ENCODE measurements at regions not wholly inside any gene's neighbourhood (a gene's known extent, or its start where the extent isn't known, plus 50 kb on each side); places are given as distances from the start of the nearest gene placed in this dataset.

DNA sequence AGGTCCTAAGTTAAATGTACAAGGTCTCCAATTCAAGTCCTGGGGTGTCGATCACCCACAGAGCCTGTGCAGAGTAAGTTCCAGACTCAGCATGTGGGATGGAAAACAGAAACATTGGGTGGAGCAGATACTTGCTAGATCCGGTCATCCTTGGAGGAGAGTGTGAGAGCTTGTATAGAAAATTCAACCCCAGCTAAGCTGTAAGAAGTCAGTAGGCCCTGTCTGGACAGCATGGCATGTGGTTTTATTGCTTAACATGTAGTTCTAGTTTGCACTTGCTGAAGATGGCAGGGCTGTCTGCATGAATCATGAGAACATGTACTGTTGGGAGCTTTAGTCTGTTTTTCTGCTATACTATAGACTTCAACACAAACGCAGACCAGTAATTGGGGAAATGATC lies 189.6 kb upstream of the RMP24 start:
- no peaks in the 10 kb centered on the region for H3K4me1 Mint-ChIP-seq
- peaks cover 6 to 15% of the 10 kb centered on the region in 2 donors for H3K27me3 Mint-ChIP-seq
- H3K36me3 ChIP-seq (ENCODE audit: insufficient read depth, low read length), result no peaks in the 10 kb centered on the region
- H3K27ac ChIP-seq (ENCODE audit: low read depth, low read length), result no peak overlapping the region
- H3K27me3 ChIP-seq (ENCODE audit: insufficient read depth, low read length), result no peaks in the 10 kb centered on the region
- CTCF ChIA-PET (ENCODE audit: partially characterized antibody), result no interaction called here
- no peak overlapping the region for H3K4me3 Mint-ChIP-seq
- no peak overlapping the region for H3K4me3 ChIP-seq (ENCODE audit: low read length in 2 of 2)
- H3K9me3 Mint-ChIP-seq, result peaks cover 0 to 2% (median 0%) of the 10 kb centered on the region in 8 donors
- intact Hi-C loops (cut with micrococcal nuclease), result no loop called here
- DNase-seq, result no peak
- no peak overlapping the region for H3K27ac Mint-ChIP-seq
- POLR2A ChIA-PET (ENCODE audit: partially characterized antibody), result no interaction called here
- no peaks in the 10 kb centered on the region for H3K36me3 Mint-ChIP-seq
- no peaks in the 10 kb centered on the region for H3K9me3 ChIP-seq (ENCODE audit: control insufficient read depth in 1 of 2, low read length in 2 of 2)
- no peaks in the 10 kb centered on the region for H3K4me1 ChIP-seq (ENCODE audit: insufficient read depth, low read length)

- H3K4me3 ChIP-seq (ENCODE audit: low read length in 2 of 2), result no peak overlapping the region
- intact Hi-C loops (cut with micrococcal nuclease), result no loop called here
- ChIA-PET CTCF (ENCODE audit: partially characterized antibody) (no interaction called here), POLR2A (ENCODE audit: partially characterized antibody) (no interaction called here)
- H3K27ac ChIP-seq (ENCODE audit: low read depth, low read length), result no peak overlapping the region
- H3K9me3 ChIP-seq (ENCODE audit: control insufficient read depth in 1 of 2, low read length in 2 of 2), result no peaks in the 10 kb centered on the region
- H3K36me3 ChIP-seq (ENCODE audit: insufficient read depth, low read length), result no peaks in the 10 kb centered on the region
- no peaks in the 10 kb centered on the region for H3K4me1 Mint-ChIP-seq
- H3K4me1 ChIP-seq (ENCODE audit: insufficient read depth, low read length), result no peaks in the 10 kb centered on the region
- H3K9me3 Mint-ChIP-seq, result no peaks in the 10 kb centered on the region
- no peak overlapping the region for H3K27ac Mint-ChIP-seq
- H3K27me3 Mint-ChIP-seq, result peaks cover 10 to 13% of the 10 kb centered on the region in 2 donors
- DNase-seq, result no peak
- no peaks in the 10 kb centered on the region for H3K27me3 ChIP-seq (ENCODE audit: insufficient read depth, low read length)
- H3K36me3 Mint-ChIP-seq, result no peaks in the 10 kb centered on the region
- H3K4me3 Mint-ChIP-seq, result no peak overlapping the region
These were observed 186.0 kb upstream of the RMP24 start for GRCh38 chr18:35786365-35787042.

DNA sequence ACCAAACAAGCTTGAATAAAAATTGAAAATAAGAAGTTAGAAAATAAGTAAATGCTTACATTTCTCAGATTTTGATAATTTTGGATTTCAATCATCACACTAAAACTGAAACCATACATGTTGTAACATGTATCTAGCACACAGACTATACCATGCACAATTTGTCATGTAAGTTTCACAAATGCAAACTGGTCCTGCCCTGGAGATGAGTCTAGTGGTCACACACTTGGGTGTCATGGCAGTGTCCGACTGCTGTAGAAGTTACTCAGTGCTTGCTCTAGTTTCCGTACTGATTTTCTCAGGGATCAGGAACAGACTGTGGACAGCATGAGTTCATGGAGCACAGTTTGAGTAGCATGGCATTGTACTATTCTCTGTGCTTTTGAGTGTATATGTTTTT lies 182.9 kb upstream of the RMP24 start:
- Histone ChIP-seq H3K27me3 (ENCODE audit: insufficient read depth, low read length) (no peaks in the 10 kb centered on the region), H3K36me3 (ENCODE audit: insufficient read depth, low read length) (no peaks in the 10 kb centered on the region), H3K9me3 (ENCODE audit: control insufficient read depth in 1 of 2, low read length in 2 of 2) (no peaks in the 10 kb centered on the region), H3K4me3 (ENCODE audit: low read length in 2 of 2) (no peak overlapping the region), H3K27ac (ENCODE audit: low read depth, low read length) (no peak overlapping the region), H3K4me1 (ENCODE audit: insufficient read depth, low read length) (no peaks in the 10 kb centered on the region)
- H3K9me3 Mint-ChIP-seq, result no peaks in the 10 kb centered on the region
- H3K4me1 Mint-ChIP-seq, result no peaks in the 10 kb centered on the region
- H3K4me3 Mint-ChIP-seq, result no peak overlapping the region
- no peaks in the 10 kb centered on the region for H3K36me3 Mint-ChIP-seq
- intact Hi-C loops (cut with micrococcal nuclease), result no loop called here
- peaks cover 11 to 19% of the 10 kb centered on the region in 2 donors for H3K27me3 Mint-ChIP-seq
- DNase-seq, result no peak
- CTCF ChIA-PET (ENCODE audit: partially characterized antibody), result no interaction called here
- POLR2A ChIA-PET (ENCODE audit: partially characterized antibody), result no interaction called here
- H3K27ac Mint-ChIP-seq, result no peak overlapping the region

GRCh38 chr18:35797948-35798347 lies 174.5 kb upstream of the RMP24 start:
- Histone ChIP-seq H3K4me3 (ENCODE audit: low read length in 2 of 2) (no peak overlapping the region), H3K27ac (ENCODE audit: low read depth, low read length) (no peak overlapping the region), H3K27me3 (ENCODE audit: insufficient read depth, low read length) (no peaks in the 10 kb centered on the region), H3K9me3 (ENCODE audit: control insufficient read depth in 1 of 2, low read length in 2 of 2) (no peaks in the 10 kb centered on the region), H3K36me3 (ENCODE audit: insufficient read depth, low read length) (no peaks in the 10 kb centered on the region), H3K4me1 (ENCODE audit: insufficient read depth, low read length) (no peaks in the 10 kb centered on the region)
- intact Hi-C loops (cut with micrococcal nuclease), result no loop called here
- peaks cover 1 to 4% of the 10 kb centered on the region in 2 donors for H3K27me3 Mint-ChIP-seq
- no peaks in the 10 kb centered on the region for H3K9me3 Mint-ChIP-seq
- H3K36me3 Mint-ChIP-seq, result no peaks in the 10 kb centered on the region
- CTCF ChIA-PET (ENCODE audit: partially characterized antibody), result no interaction called here
- DNase-seq, result no peak
- no peak overlapping the region for H3K4me3 Mint-ChIP-seq
- H3K27ac Mint-ChIP-seq, result no peak overlapping the region
- H3K4me1 Mint-ChIP-seq, result no peaks in the 10 kb centered on the region
- POLR2A ChIA-PET (ENCODE audit: partially characterized antibody), result no interaction called here

GRCh38 chr18:35803551-35803950 lies 168.9 kb upstream of the RMP24 start:
- POLR2A ChIA-PET (ENCODE audit: partially characterized antibody), result no interaction called here
- no peaks in the 10 kb centered on the region for H3K9me3 Mint-ChIP-seq

GRCh38 chr18:35804377-35804776 lies 168.1 kb upstream of the RMP24 start:
- Histone ChIP-seq H3K27ac (ENCODE audit: low read depth, low read length) (no peak overlapping the region), H3K4me1 (ENCODE audit: insufficient read depth, low read length) (no peaks in the 10 kb centered on the region), H3K27me3 (ENCODE audit: insufficient read depth, low read length) (no peaks in the 10 kb centered on the region), H3K9me3 (ENCODE audit: control insufficient read depth in 1 of 2, low read length in 2 of 2) (no peaks in the 10 kb centered on the region), H3K36me3 (ENCODE audit: insufficient read depth, low read length) (no peaks in the 10 kb centered on the region), H3K4me3 (ENCODE audit: low read length in 2 of 2) (no peak overlapping the region)
- H3K27me3 Mint-ChIP-seq, result peaks cover 4 to 9% of the 10 kb centered on the region in 2 donors
- no peak overlapping the region for H3K4me3 Mint-ChIP-seq
- ChIA-PET CTCF (ENCODE audit: partially characterized antibody) (no interaction called here), POLR2A (ENCODE audit: partially characterized antibody) (no interaction called here)
- no peaks in the 10 kb centered on the region for H3K36me3 Mint-ChIP-seq
- intact Hi-C loops (cut with micrococcal nuclease), result no loop called here
- no peaks in the 10 kb centered on the region for H3K4me1 Mint-ChIP-seq
- H3K9me3 Mint-ChIP-seq, result no peaks in the 10 kb centered on the region
- DNase-seq, result no peak
- no peak overlapping the region for H3K27ac Mint-ChIP-seq

More at GRCh38 chr18:35803551-35803950, 168.9 kb upstream of the RMP24 start:
- Histone ChIP-seq H3K4me3 (ENCODE audit: low read length in 2 of 2) (no peak overlapping the region), H3K9me3 (ENCODE audit: control insufficient read depth in 1 of 2, low read length in 2 of 2) (no peaks in the 10 kb centered on the region), H3K27me3 (ENCODE audit: insufficient read depth, low read length) (no peaks in the 10 kb centered on the region), H3K4me1 (ENCODE audit: insufficient read depth, low read length) (no peaks in the 10 kb centered on the region), H3K36me3 (ENCODE audit: insufficient read depth, low read length) (no peaks in the 10 kb centered on the region), H3K27ac (ENCODE audit: low read depth, low read length) (no peak overlapping the region)
- intact Hi-C loops (cut with micrococcal nuclease), result no loop called here
- H3K4me1 Mint-ChIP-seq, result no peaks in the 10 kb centered on the region
- CTCF ChIA-PET (ENCODE audit: partially characterized antibody), result no interaction called here
- H3K27me3 Mint-ChIP-seq, result peaks cover 4 to 7% of the 10 kb centered on the region in 2 donors
- no peak for DNase-seq
- no peak overlapping the region for H3K27ac Mint-ChIP-seq
- H3K36me3 Mint-ChIP-seq, result no peaks in the 10 kb centered on the region
- no peak overlapping the region for H3K4me3 Mint-ChIP-seq

DNA sequence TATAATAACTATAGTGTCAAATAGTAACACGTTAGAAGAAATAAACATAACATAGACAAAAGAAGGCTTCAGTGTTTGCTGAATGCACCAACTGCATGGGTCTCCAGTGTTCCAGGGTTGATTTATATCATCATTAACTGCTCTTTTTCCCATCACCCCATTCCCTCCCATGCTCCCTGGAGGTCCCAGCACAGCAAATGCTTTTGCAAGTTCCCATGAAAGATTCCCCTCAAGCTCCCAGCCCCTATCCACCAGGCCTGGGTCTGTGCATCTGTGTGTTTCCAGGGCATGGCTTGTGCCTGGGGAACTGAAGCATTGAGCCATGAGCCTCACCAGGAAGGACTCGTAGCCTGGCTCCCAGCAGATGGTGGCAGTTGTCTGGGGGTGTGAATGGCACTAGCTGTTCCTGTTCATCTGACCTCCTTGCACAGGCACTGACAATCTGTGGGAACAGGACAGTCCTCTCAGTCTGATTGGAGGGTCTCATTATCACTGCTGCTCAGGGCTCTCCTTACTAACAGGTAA lies 164.6 kb upstream of the RMP24 start:
- Histone ChIP-seq H3K36me3 (ENCODE audit: insufficient read depth, low read length) (no peaks in the 10 kb centered on the region), H3K4me3 (ENCODE audit: low read length in 2 of 2) (no peak overlapping the region), H3K9me3 (ENCODE audit: control insufficient read depth in 1 of 2, low read length in 2 of 2) (no peaks in the 10 kb centered on the region), H3K4me1 (ENCODE audit: insufficient read depth, low read length) (no peaks in the 10 kb centered on the region), H3K27me3 (ENCODE audit: insufficient read depth, low read length) (no peaks in the 10 kb centered on the region), H3K27ac (ENCODE audit: low read depth, low read length) (no peak overlapping the region)
- ChIA-PET POLR2A (ENCODE audit: partially characterized antibody) (no interaction called here), CTCF (ENCODE audit: partially characterized antibody) (interaction anchor here (0.8 kb wide), 1 partner anchor 17 kb away, joined by 3 read pairs; no protein-coding TSS in a partner anchor)
- Mint-ChIP-seq H3K36me3 (no peaks in the 10 kb centered on the region), H3K27me3 (peaks cover 12 to 15% of the 10 kb centered on the region in 2 donors), H3K9me3 (peaks cover 0 to 2% (median 0%) of the 10 kb centered on the region in 8 donors), H3K4me3 (no peak overlapping the region), H3K4me1 (no peaks in the 10 kb centered on the region), H3K27ac (no peak overlapping the region)
- DNase-seq, result no peak
- intact Hi-C loops (cut with micrococcal nuclease), result no loop called here
